ENCODE measurements at regions not wholly inside any gene's neighbourhood (a gene's known extent, or its start where the extent isn't known, plus 50 kb on each side); places are given as distances from the start of the nearest gene placed in this dataset.
"Not testable (repeated sequence)": the region's sequence is repeated elsewhere in the genome, so short reads cannot be mapped to it uniquely, and the experiment has no call there.

GRCh38 chr1:182307486-182307885, 84.1 kb downstream of the GLUL start:
- not testable (repeated sequence) for H3K4me1 ChIP-seq (ENCODE audit: control insufficient read depth, insufficient read depth, low read length); H3K4me3 ChIP-seq (ENCODE audit: low read length); H3K36me3 ChIP-seq (ENCODE audit: control insufficient read depth, insufficient read depth, low read length); H3K9me3 ChIP-seq (replicated peaks; ENCODE audit: control insufficient read depth, low read depth, low read length); H3K27ac ChIP-seq (ENCODE audit: low read length); DNase-seq; H3K27me3 ChIP-seq (ENCODE audit: control insufficient read depth, insufficient read depth, low read length)
- WGBS (ENCODE audit: insufficient coverage): 100% methylated on average over 2 of the region's 8 CpGs

DNA sequence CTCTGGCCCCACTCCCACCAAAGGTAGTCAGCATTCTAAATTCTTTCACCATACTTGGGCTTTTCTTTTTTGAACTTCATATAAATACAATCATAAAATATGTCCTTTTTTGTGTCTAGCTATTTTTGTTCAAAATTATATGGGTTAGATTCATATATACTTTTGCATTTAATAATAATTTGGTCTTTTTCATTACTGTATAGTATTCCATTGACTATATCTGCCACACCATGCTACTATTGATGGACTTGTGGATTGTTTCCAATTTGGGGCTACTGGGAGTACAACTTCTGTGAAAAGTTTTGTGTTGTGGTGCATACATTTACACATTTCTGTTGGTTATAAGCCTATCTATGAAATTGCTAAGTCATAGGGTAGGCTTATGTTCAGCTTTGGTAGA, 85.7 kb downstream of the GLUL start:
- H3K27ac ChIP-seq (ENCODE audit: low read length): no peak overlapping the region
- no peaks in the 10 kb centered on the region for H3K27me3 ChIP-seq (ENCODE audit: control insufficient read depth, insufficient read depth, low read length)
- DNase-seq: no peak
- H3K36me3 ChIP-seq (ENCODE audit: control insufficient read depth, insufficient read depth, low read length): no peaks in the 10 kb centered on the region
- peaks cover 15% of the 10 kb centered on the region for H3K4me1 ChIP-seq (ENCODE audit: control insufficient read depth, insufficient read depth, low read length)
- no peak overlapping the region for H3K4me3 ChIP-seq (ENCODE audit: low read length)
- peaks cover 2% of the 10 kb centered on the region for H3K9me3 ChIP-seq (replicated peaks; ENCODE audit: control insufficient read depth, low read depth, low read length)

GRCh38 chr1:182304627-182305026, 87.0 kb downstream of the GLUL start:
- no peak overlapping the region for H3K27ac ChIP-seq (ENCODE audit: low read length)
- H3K4me3 ChIP-seq (ENCODE audit: low read length): no peak overlapping the region
- DNase-seq: no peak
- peaks cover 19% of the 10 kb centered on the region for H3K4me1 ChIP-seq (ENCODE audit: control insufficient read depth, insufficient read depth, low read length)
- H3K27me3 ChIP-seq (ENCODE audit: control insufficient read depth, insufficient read depth, low read length): no peaks in the 10 kb centered on the region
- no peaks in the 10 kb centered on the region for H3K36me3 ChIP-seq (ENCODE audit: control insufficient read depth, insufficient read depth, low read length)
- H3K9me3 ChIP-seq (replicated peaks; ENCODE audit: control insufficient read depth, low read depth, low read length): peaks cover 2% of the 10 kb centered on the region

GRCh38 chr1:182304218-182304617, 87.4 kb downstream of the GLUL start:
- no peak for DNase-seq
- H3K27ac ChIP-seq (ENCODE audit: low read length): no peak overlapping the region
- WGBS (ENCODE audit: insufficient coverage): no CpG with 5 or more reads among the region's 3 CpGs

DNA sequence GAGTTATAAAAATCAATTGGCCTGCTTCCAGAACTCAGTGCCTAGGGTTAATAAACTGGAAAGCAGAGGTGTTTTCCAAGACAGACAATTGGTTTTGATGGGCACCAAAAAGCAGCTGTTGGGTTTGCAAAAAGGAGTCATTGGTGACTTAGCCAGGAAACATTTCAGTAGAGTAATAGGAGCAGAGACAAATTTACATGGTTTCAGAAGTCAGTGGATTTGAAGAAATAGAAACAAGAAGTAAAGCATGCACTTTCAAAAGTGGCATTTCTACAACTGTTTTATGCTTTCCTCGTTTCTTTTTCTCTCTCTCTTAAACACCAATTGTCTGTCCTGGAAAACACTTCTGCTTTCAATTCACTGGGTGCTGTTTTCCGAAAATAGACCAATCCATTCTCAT, 87.8 kb downstream of the GLUL start:
- H3K4me3 ChIP-seq (ENCODE audit: low read length): no peak overlapping the region
- H3K27ac ChIP-seq (ENCODE audit: low read length): no peak overlapping the region
- H3K4me1 ChIP-seq (ENCODE audit: control insufficient read depth, insufficient read depth, low read length): peaks cover 21% of the 10 kb centered on the region
- H3K27me3 ChIP-seq (ENCODE audit: control insufficient read depth, insufficient read depth, low read length): no peaks in the 10 kb centered on the region
- H3K36me3 ChIP-seq (ENCODE audit: control insufficient read depth, insufficient read depth, low read length): no peaks in the 10 kb centered on the region
- H3K9me3 ChIP-seq (replicated peaks; ENCODE audit: control insufficient read depth, low read depth, low read length): peaks cover 2% of the 10 kb centered on the region
- peak; percentile 30 for DNase-seq
- 29% methylated on average over 1 of the region's 2 CpGs for WGBS (ENCODE audit: insufficient coverage)

More at GRCh38 chr1:182304218-182304617, 87.4 kb downstream of the GLUL start:
- H3K9me3 ChIP-seq (replicated peaks; ENCODE audit: control insufficient read depth, low read depth, low read length): peaks cover 2% of the 10 kb centered on the region
- H3K36me3 ChIP-seq (ENCODE audit: control insufficient read depth, insufficient read depth, low read length): no peaks in the 10 kb centered on the region
- H3K27me3 ChIP-seq (ENCODE audit: control insufficient read depth, insufficient read depth, low read length): no peaks in the 10 kb centered on the region
- H3K4me1 ChIP-seq (ENCODE audit: control insufficient read depth, insufficient read depth, low read length): peaks cover 19% of the 10 kb centered on the region
- H3K4me3 ChIP-seq (ENCODE audit: low read length): no peak overlapping the region

DNA sequence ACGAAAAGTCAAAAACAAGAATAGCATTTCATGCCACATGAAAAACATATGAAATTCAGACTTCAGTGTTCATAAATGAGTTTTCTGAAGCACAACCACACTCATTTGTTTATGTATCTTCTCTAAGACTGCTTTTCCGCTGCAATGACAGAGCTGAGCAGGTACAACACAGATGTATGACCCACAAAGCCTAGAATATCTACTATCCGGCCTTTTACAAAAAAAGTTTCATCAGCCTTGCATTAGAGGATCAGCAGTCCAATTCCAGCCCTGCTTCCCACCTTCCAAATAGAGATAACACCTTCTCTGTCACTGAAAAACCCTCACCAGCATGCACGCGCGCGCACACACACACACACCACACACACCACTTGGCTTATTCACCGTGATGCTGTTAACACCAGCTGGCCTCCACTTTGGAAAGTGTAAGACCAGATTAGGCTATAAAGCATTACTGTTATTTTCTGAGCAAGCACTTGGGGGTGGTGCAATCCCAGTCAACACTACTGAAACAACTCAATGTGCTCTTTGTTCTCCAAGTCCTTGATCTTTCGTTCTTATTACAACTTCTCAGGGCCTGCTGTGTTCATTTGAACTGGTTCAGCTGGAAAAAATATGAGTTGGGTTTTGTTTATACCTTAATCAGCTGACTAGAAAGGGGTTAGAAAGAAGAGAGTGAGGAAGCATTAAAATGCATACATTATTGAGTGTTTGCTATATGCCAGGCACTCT, 90.0 kb downstream of the GLUL start:
- Histone ChIP-seq H3K4me3 (ENCODE audit: low read length) (no peak overlapping the region), H3K36me3 (ENCODE audit: control insufficient read depth, insufficient read depth, low read length) (no peaks in the 10 kb centered on the region), H3K27ac (ENCODE audit: low read length) (no peak overlapping the region), H3K4me1 (ENCODE audit: control insufficient read depth, insufficient read depth, low read length) (peaks cover 21% of the 10 kb centered on the region), H3K9me3 (replicated peaks; ENCODE audit: control insufficient read depth, low read depth, low read length) (peaks cover 2% of the 10 kb centered on the region), H3K27me3 (ENCODE audit: control insufficient read depth, insufficient read depth, low read length) (no peaks in the 10 kb centered on the region)
- DNase-seq: peak; percentile 60
- 80% methylated on average over 6 of the region's 9 CpGs for WGBS (ENCODE audit: insufficient coverage)

DNA sequence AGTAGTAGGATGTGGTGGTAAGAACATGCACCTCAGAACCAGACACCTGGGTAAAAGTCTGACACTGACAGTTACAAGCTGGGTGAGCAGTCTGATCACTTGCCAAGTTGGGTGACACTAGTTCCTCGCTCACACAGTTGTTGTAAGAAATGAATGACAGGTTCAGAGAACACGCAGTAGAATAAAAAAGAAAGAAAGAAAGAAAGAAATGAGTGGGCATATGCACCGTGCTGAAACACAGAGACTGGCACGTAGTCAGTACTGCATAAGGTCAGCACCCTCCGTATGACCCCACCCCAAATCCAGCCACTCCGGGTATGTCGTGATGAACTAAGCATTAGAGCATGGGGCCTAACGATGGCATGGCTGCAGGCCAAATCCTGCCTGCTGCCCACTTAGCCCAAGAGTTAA, 90.6 kb downstream of the GLUL start:
- Histone ChIP-seq H3K4me3 (ENCODE audit: low read length) (no peak overlapping the region), H3K27ac (ENCODE audit: low read length) (no peak overlapping the region), H3K36me3 (ENCODE audit: control insufficient read depth, insufficient read depth, low read length) (no peaks in the 10 kb centered on the region), H3K4me1 (ENCODE audit: control insufficient read depth, insufficient read depth, low read length) (peaks cover 21% of the 10 kb centered on the region), H3K27me3 (ENCODE audit: control insufficient read depth, insufficient read depth, low read length) (no peaks in the 10 kb centered on the region), H3K9me3 (replicated peaks; ENCODE audit: control insufficient read depth, low read depth, low read length) (peaks cover 2% of the 10 kb centered on the region)
- DNase-seq: no peak
- WGBS (ENCODE audit: insufficient coverage): 76% methylated on average over 6 of the region's 8 CpGs

GRCh38 chr1:182299728-182300616, 91.6 kb downstream of the GLUL start:
- Histone ChIP-seq H3K27ac (ENCODE audit: low read length) (peak overlapping the region; percentile 69), H3K9me3 (replicated peaks; ENCODE audit: control insufficient read depth, low read depth, low read length) (peaks cover 2% of the 10 kb centered on the region), H3K36me3 (ENCODE audit: control insufficient read depth, insufficient read depth, low read length) (no peaks in the 10 kb centered on the region), H3K27me3 (ENCODE audit: control insufficient read depth, insufficient read depth, low read length) (no peaks in the 10 kb centered on the region), H3K4me1 (ENCODE audit: control insufficient read depth, insufficient read depth, low read length) (peaks cover 21% of the 10 kb centered on the region), H3K4me3 (ENCODE audit: low read length) (no peak overlapping the region)
- DNase-seq: peak; percentile 75
- 14% methylated on average over 1 of the region's 3 CpGs for whole genome bisulfite sequencing (ENCODE audit: insufficient coverage)

- H3K9me3 ChIP-seq (replicated peaks; ENCODE audit: control insufficient read depth, low read depth, low read length); H3K36me3 ChIP-seq (ENCODE audit: control insufficient read depth, insufficient read depth, low read length); H3K27me3 ChIP-seq (ENCODE audit: control insufficient read depth, insufficient read depth, low read length); DNase-seq; H3K4me3 ChIP-seq (ENCODE audit: low read length); H3K27ac ChIP-seq (ENCODE audit: low read length): not testable (repeated sequence)
- peaks cover 20% of the 10 kb centered on the region for H3K4me1 ChIP-seq (ENCODE audit: control insufficient read depth, insufficient read depth, low read length)
- 81% methylated on average over 6 of the region's 14 CpGs for WGBS (ENCODE audit: insufficient coverage)
Measured at GRCh38 chr1:182299054-182299727, 92.4 kb downstream of the GLUL start.

DNA sequence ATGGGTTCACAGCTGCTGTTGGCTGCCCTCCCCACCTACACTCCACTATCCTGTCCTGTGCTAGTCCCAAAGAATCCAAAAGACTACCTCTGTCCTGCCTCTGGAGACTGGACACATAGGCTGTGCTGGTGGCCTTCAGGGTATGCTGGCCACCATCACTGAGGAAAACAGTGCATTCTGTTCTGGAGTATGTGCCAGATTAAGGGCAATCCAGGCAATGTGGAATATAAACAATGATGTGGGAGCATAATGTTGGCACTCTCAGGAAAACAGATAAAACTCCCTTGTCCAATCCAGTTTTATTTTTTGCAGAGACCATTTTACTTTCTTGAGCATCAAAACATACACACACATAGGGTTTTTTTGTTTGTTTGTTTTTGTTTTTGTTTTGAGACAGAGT, 94.3 kb downstream of the GLUL start:
- H3K4me3 ChIP-seq (ENCODE audit: low read length): no peak overlapping the region
- H3K4me1 ChIP-seq (ENCODE audit: control insufficient read depth, insufficient read depth, low read length): peaks cover 18% of the 10 kb centered on the region
- H3K27ac ChIP-seq (ENCODE audit: low read length): no peak overlapping the region
- H3K27me3 ChIP-seq (ENCODE audit: control insufficient read depth, insufficient read depth, low read length): no peaks in the 10 kb centered on the region
- DNase-seq: no peak
- H3K9me3 ChIP-seq (replicated peaks; ENCODE audit: control insufficient read depth, low read depth, low read length): peaks cover 2% of the 10 kb centered on the region
- no peaks in the 10 kb centered on the region for H3K36me3 ChIP-seq (ENCODE audit: control insufficient read depth, insufficient read depth, low read length)

Data from muscle of leg (tissue), 3 donors.